ENCODE measurements at regions not wholly inside any gene's neighbourhood (a gene's known extent, or its start where the extent isn't known, plus 50 kb on each side); places are given as distances from the start of the nearest gene placed in this dataset.

GRCh38 chr11:112334381-112334780 lies 73.7 kb upstream of the PLET1 start:
- no peak for TF ChIP-seq JUND (IDR thresholded peaks at IDR 0.05)
- no peak for TF ChIP-seq ATF3 (IDR thresholded peaks at IDR 0.05)
- TF ChIP-seq RXRA (IDR thresholded peaks at IDR 0.05), result no peak
- no peak for TF ChIP-seq HNF4A (conservative IDR thresholded peaks at IDR 0.05)
- no peak for TF ChIP-seq HNF4G (IDR thresholded peaks at IDR 0.05)
- TF ChIP-seq SP1 (IDR thresholded peaks at IDR 0.05), result no peak
- TF ChIP-seq FOXA2 (IDR thresholded peaks at IDR 0.05), result no peak
- no peak for TF ChIP-seq MAX (IDR thresholded peaks at IDR 0.05)
- no peak for TF ChIP-seq RAD21 (IDR thresholded peaks at IDR 0.05)
- no peak for TF ChIP-seq TAF1 (conservative IDR thresholded peaks at IDR 0.05)
- TF ChIP-seq NR2F2 (IDR thresholded peaks at IDR 0.05), result no peak
- no peak for TF ChIP-seq EGR1 (IDR thresholded peaks at IDR 0.05; ENCODE audit: low read depth in 2 of 2)
- 75% methylated on average over 4 of the region's 4 CpGs for WGBS
- no peaks in the 10 kb centered on the region for H3K27me3 ChIP-seq (ENCODE audit: control insufficient read depth in 4 of 4, insufficient read depth in 4 of 4, low read length in 3 of 4)
- no peak for DNase-seq (ENCODE audit: low spot score)
- no peaks in the 10 kb centered on the region for H3K9me3 ChIP-seq (ENCODE audit: control insufficient read depth in 4 of 4, low read length in 3 of 4)
- no peak overlapping the region for H3K9ac ChIP-seq (ENCODE audit: low read depth in 1 of 2, low read length in 2 of 2)
- H3K4me3 ChIP-seq (ENCODE audit: low read depth in 1 of 3, low read length in 3 of 3), result no peak overlapping the region
- H3K27ac ChIP-seq (ENCODE audit: low read depth in 1 of 2, low read length in 2 of 2), result no peak overlapping the region
- H3K4me1 ChIP-seq (ENCODE audit: control insufficient read depth in 4 of 4, insufficient read depth in 4 of 4, low read length in 3 of 4), result no peaks in the 10 kb centered on the region
- H3K36me3 ChIP-seq (ENCODE audit: control insufficient read depth in 4 of 4, insufficient read depth in 3 of 4, low read depth in 1 of 4, low read length in 3 of 4), result no peaks in the 10 kb centered on the region

GRCh38 chr11:112336356-112336886 lies 75.8 kb upstream of the PLET1 start:
- Histone ChIP-seq H3K27ac (ENCODE audit: low read depth in 1 of 2, low read length in 2 of 2) (no peak overlapping the region), H3K9ac (ENCODE audit: low read depth in 1 of 2, low read length in 2 of 2) (no peak overlapping the region), H3K4me1 (ENCODE audit: control insufficient read depth in 4 of 4, insufficient read depth in 4 of 4, low read length in 3 of 4) (no peaks in the 10 kb centered on the region), H3K27me3 (ENCODE audit: control insufficient read depth in 4 of 4, insufficient read depth in 4 of 4, low read length in 3 of 4) (no peaks in the 10 kb centered on the region), H3K4me3 (ENCODE audit: low read depth in 1 of 3, low read length in 3 of 3) (no peak overlapping the region), H3K9me3 (ENCODE audit: control insufficient read depth in 4 of 4, low read length in 3 of 4) (no peaks in the 10 kb centered on the region), H3K36me3 (ENCODE audit: control insufficient read depth in 4 of 4, insufficient read depth in 3 of 4, low read depth in 1 of 4, low read length in 3 of 4) (no peaks in the 10 kb centered on the region)
- WGBS, result 94% methylated on average over 5 of the region's 5 CpGs
- no peak for DNase-seq (ENCODE audit: low spot score)
- no peak for TF ChIP-seq ATF3 (IDR thresholded peaks at IDR 0.05)
- TF ChIP-seq RXRA (IDR thresholded peaks at IDR 0.05), result no peak
- TF ChIP-seq FOXA2 (IDR thresholded peaks at IDR 0.05), result no peak
- no peak for TF ChIP-seq SP1 (IDR thresholded peaks at IDR 0.05)
- no peak for TF ChIP-seq ZBTB33 (IDR thresholded peaks at IDR 0.05)
- TF ChIP-seq REST (IDR thresholded peaks at IDR 0.05), result no peak
- TF ChIP-seq EGR1 (IDR thresholded peaks at IDR 0.05; ENCODE audit: low read depth in 2 of 2), result no peak
- TF ChIP-seq MAX (IDR thresholded peaks at IDR 0.05), result no peak
- TF ChIP-seq HNF4G (IDR thresholded peaks at IDR 0.05), result no peak
- TF ChIP-seq GABPA (IDR thresholded peaks at IDR 0.05 in 1 of 2, conservative IDR thresholded peaks at IDR 0.05 in 1 of 2), result no peak
- TF ChIP-seq JUND (IDR thresholded peaks at IDR 0.05), result no peak
- TF ChIP-seq CTCF (IDR thresholded peaks at IDR 0.05; ENCODE audit: low read depth, low read length, missing input control), result no peak

All from liver (tissue), 8 donors.